ENCODE measurements at regions not wholly inside any gene's neighbourhood (a gene's known extent, or its start where the extent isn't known, plus 50 kb on each side); places are given as distances from the start of the nearest gene placed in this dataset.
"Not testable (repeated sequence)": the region's sequence is repeated elsewhere in the genome, so short reads cannot be mapped to it uniquely, and the experiment has no call there.

GRCh38 chr9:82436475-82436874 lies 447.9 kb downstream of the SPATA31D1 start:
- TF ChIP-seq CTCF (IDR thresholded peaks at IDR 0.05; ENCODE audit: low read depth, low read length) = no peak
- DNase-seq (ENCODE audit: extremely low read depth, low read depth) = no peak

- not testable (repeated sequence) for DNase-seq (ENCODE audit: extremely low read depth, low read depth)
Measured at GRCh38 chr9:82437183-82437582, 448.6 kb downstream of the SPATA31D1 start.

GRCh38 chr9:82438581-82438980 lies 450.0 kb downstream of the SPATA31D1 start:
- no peak for DNase-seq (ENCODE audit: extremely low read depth, low read depth)
- no peak for TF ChIP-seq CTCF (IDR thresholded peaks at IDR 0.05; ENCODE audit: low read depth, low read length)

GRCh38 chr9:82443312-82443711 lies 454.7 kb downstream of the SPATA31D1 start:
- no peak for TF ChIP-seq CTCF (IDR thresholded peaks at IDR 0.05; ENCODE audit: low read depth, low read length)
- no peak for DNase-seq (ENCODE audit: extremely low read depth, low read depth)

- no peak for TF ChIP-seq CTCF (IDR thresholded peaks at IDR 0.05; ENCODE audit: low read depth, low read length)
- no peak for DNase-seq (ENCODE audit: extremely low read depth, low read depth)
Measured at GRCh38 chr9:82445556-82445955, 457.0 kb downstream of the SPATA31D1 start.

GRCh38 chr9:82447343-82447742 lies 458.8 kb downstream of the SPATA31D1 start:
- no peak for TF ChIP-seq CTCF (IDR thresholded peaks at IDR 0.05; ENCODE audit: low read depth, low read length)
- DNase-seq (ENCODE audit: extremely low read depth, low read depth) = no peak

- DNase-seq (ENCODE audit: extremely low read depth, low read depth) = no peak
- no peak for TF ChIP-seq CTCF (IDR thresholded peaks at IDR 0.05; ENCODE audit: low read depth, low read length)
Measured at GRCh38 chr9:82449986-82450385, 461.4 kb downstream of the SPATA31D1 start.

- TF ChIP-seq CTCF (IDR thresholded peaks at IDR 0.05; ENCODE audit: low read depth, low read length) = no peak
Measured at GRCh38 chr9:82454509-82455190, 466.1 kb downstream of the SPATA31D1 start.

More at GRCh38 chr9:82454509-82455190, 466.1 kb downstream of the SPATA31D1 start:
- no peak for DNase-seq (ENCODE audit: extremely low read depth, low read depth)
